AG04449 (cell line): ENCODE measurements at regions not wholly inside any gene's neighbourhood (a gene's known extent, or its start where the extent isn't known, plus 50 kb on each side); places are given as distances from the start of the nearest gene placed in this dataset.

ENCODE experiments used
- CTCF ChIA-PET: fragments of 350-600 bp; formaldehyde crosslinking; extraction: SDS; loops from one replicate; lab custom pipeline; 2021; ENCODE audit warnings: antibody characterized with exemption; lab: Yijun Ruan, JAX
- POLR2A ChIA-PET: fragments of 400-600, 350-600 bp; formaldehyde crosslinking; extraction: SDS; loops from one replicate; lab custom pipeline; 2020; ENCODE audit warnings: antibody characterized with exemption, inconsistent platforms; lab: Yijun Ruan, JAX
- DNase-seq: peaks from one replicate; pipeline ENCODE4 v3.0.0-alpha.2; 2010; ENCODE audit warnings: low read depth, low spot score
- H3K4me3 ChIP-seq: 2 replicates; pipeline ENCODE4 v1.5.1; 2011; ENCODE audit warnings: low read depth, mild to moderate bottlenecking, control low read depth, low read length
- CTCF ChIP-seq: IDR thresholded peaks from one replicate; pipeline ENCODE4 v1.5.1; 2011; ENCODE audit warnings: mild to moderate bottlenecking, moderate library complexity, low read length, control low read depth, inconsistent platforms; ENCODE audit not compliant: insufficient read depth; ENCODE audit errors: missing control alignments

GRCh38 chr14:89658977-89659670 lies 242.1 kb upstream of the FOXN3 start:
- no peak for DNase-seq
- ChIA-PET CTCF (no interaction called here), POLR2A (interaction anchor here (0.6 kb wide), 1 partner anchor 478 kb away, joined by 3 read pairs; no protein-coding TSS in a partner anchor)
- no peak for TF ChIP-seq CTCF
- no peak overlapping the region for H3K4me3 ChIP-seq

DNA sequence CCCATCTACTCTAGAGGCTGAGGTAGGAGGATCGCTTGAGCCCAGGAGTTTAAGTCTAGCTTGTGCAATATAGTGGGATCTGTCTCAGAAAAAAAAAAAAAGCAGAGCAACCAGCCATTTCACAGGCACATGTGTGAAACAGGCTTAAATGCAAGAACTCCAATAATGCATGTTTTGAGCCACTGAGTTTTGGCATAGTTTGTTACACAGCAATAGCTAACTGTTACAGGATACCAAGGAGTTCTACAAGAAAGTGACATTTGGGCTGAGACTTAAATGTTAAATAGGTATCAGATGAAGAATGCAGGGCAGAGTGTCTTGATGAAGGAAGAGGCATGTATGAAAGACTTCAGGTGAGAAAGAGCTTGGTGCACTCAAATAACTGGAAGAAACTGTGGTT lies 240.0 kb upstream of the FOXN3 start:
- ChIA-PET CTCF (interaction anchor here (1.1 kb wide), 1 partner anchor 15 kb away, joined by 3 read pairs; no protein-coding TSS in a partner anchor), POLR2A (no interaction called here)
- TF ChIP-seq CTCF = no peak

GRCh38 chr14:89654998-89655397 lies 238.0 kb upstream of the FOXN3 start:
- ChIA-PET CTCF (interaction anchor here (2.9 kb wide), 1 partner anchor 14 kb away, joined by 10 read pairs; no protein-coding TSS in a partner anchor), POLR2A (no interaction called here)
- TF ChIP-seq CTCF = no peak
- no peak for DNase-seq
- H3K4me3 ChIP-seq = no peak overlapping the region

More for the DNA sequence above, 240.0 kb upstream of the FOXN3 start:
- no peak overlapping the region for H3K4me3 ChIP-seq
- DNase-seq = no peak

DNA sequence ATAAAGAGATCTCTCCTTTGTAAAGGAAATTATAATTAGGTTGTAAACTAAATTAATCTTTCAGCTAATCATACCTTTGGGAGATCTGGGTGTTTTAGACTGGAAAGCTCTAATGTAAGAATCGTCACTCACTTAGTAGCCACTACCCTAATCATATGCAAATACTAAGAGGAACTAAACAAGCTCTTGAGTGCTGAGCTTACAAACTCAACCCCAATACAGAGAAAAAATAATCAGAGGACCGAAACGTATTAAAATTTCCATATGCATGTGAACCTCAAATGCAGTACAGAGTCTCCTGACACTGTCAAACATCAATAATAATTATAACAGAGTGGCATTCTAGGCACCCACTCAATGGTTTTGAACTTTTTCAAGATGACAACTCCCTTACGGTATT lies 235.3 kb upstream of the FOXN3 start:
- TF ChIP-seq CTCF = no peak
- ChIA-PET CTCF (no interaction called here), POLR2A (no interaction called here)
- no peak overlapping the region for H3K4me3 ChIP-seq
- DNase-seq = no peak

- no peak for TF ChIP-seq CTCF
- H3K4me3 ChIP-seq = no peak overlapping the region
- POLR2A ChIA-PET = no interaction called here
- CTCF ChIA-PET = no interaction called here
- no peak for DNase-seq
These were observed 234.8 kb upstream of the FOXN3 start for GRCh38 chr14:89651805-89652204.

GRCh38 chr14:89650077-89650978 lies 233.3 kb upstream of the FOXN3 start:
- ChIA-PET CTCF (no interaction called here), POLR2A (no interaction called here)
- H3K4me3 ChIP-seq = no peak overlapping the region
- DNase-seq = no peak
- no peak for TF ChIP-seq CTCF
